ENCODE measurements at regions not wholly inside any gene's neighbourhood (a gene's known extent, or its start where the extent isn't known, plus 50 kb on each side); places are given as distances from the start of the nearest gene placed in this dataset.

- no peak for DNase-seq
- in situ Hi-C loops (cut with MboI; ENCODE audit: low pct_unique_long_range_greater_than_20kb, low sequenced_read_pairs) = no loop called here
These were observed 183.9 kb upstream of the NFIA start for GRCh38 chr1:60898413-60898812.

- in situ Hi-C loops (cut with MboI; ENCODE audit: low pct_unique_long_range_greater_than_20kb, low sequenced_read_pairs) = no loop called here
- DNase-seq = no peak
These were observed 185.5 kb upstream of the NFIA start for GRCh38 chr1:60896701-60897363.

GRCh38 chr1:60895701-60896100, 186.7 kb upstream of the NFIA start:
- in situ Hi-C loops (cut with MboI; ENCODE audit: low pct_unique_long_range_greater_than_20kb, low sequenced_read_pairs) = no loop called here
- DNase-seq = no peak

- in situ Hi-C loops (cut with MboI; ENCODE audit: low pct_unique_long_range_greater_than_20kb, low sequenced_read_pairs) = no loop called here
- DNase-seq = no peak
These were observed 187.1 kb upstream of the NFIA start for GRCh38 chr1:60895252-60895651.

- no peak for DNase-seq
- in situ Hi-C loops (cut with MboI; ENCODE audit: low pct_unique_long_range_greater_than_20kb, low sequenced_read_pairs) = no loop called here
These were observed 187.6 kb upstream of the NFIA start for GRCh38 chr1:60894741-60895140.

GRCh38 chr1:60894130-60894529, 188.2 kb upstream of the NFIA start:
- DNase-seq = no peak
- in situ Hi-C loops (cut with MboI; ENCODE audit: low pct_unique_long_range_greater_than_20kb, low sequenced_read_pairs) = no loop called here

- no peak for DNase-seq
- in situ Hi-C loops (cut with MboI; ENCODE audit: low pct_unique_long_range_greater_than_20kb, low sequenced_read_pairs) = no loop called here
These were observed 189.0 kb upstream of the NFIA start for GRCh38 chr1:60893136-60893930.

GRCh38 chr1:60891765-60892164, 190.6 kb upstream of the NFIA start:
- in situ Hi-C loops (cut with MboI; ENCODE audit: low pct_unique_long_range_greater_than_20kb, low sequenced_read_pairs) = no loop called here
- no peak for DNase-seq

GRCh38 chr1:60891281-60891680, 191.1 kb upstream of the NFIA start:
- DNase-seq = no peak
- in situ Hi-C loops (cut with MboI; ENCODE audit: low pct_unique_long_range_greater_than_20kb, low sequenced_read_pairs) = no loop called here

GRCh38 chr1:60890664-60891063, 191.7 kb upstream of the NFIA start:
- in situ Hi-C loops (cut with MboI; ENCODE audit: low pct_unique_long_range_greater_than_20kb, low sequenced_read_pairs) = no loop called here
- DNase-seq = no peak

- in situ Hi-C loops (cut with MboI; ENCODE audit: low pct_unique_long_range_greater_than_20kb, low sequenced_read_pairs) = no loop called here
- DNase-seq = no peak
These were observed 192.7 kb upstream of the NFIA start for GRCh38 chr1:60889709-60890108.

GRCh38 chr1:60888126-60888525, 194.2 kb upstream of the NFIA start:
- in situ Hi-C loops (cut with MboI; ENCODE audit: low pct_unique_long_range_greater_than_20kb, low sequenced_read_pairs) = no loop called here
- DNase-seq = no peak

- in situ Hi-C loops (cut with MboI; ENCODE audit: low pct_unique_long_range_greater_than_20kb, low sequenced_read_pairs) = no loop called here
- no peak for DNase-seq
These were observed 195.5 kb upstream of the NFIA start for GRCh38 chr1:60886793-60887331.

GRCh38 chr1:60886090-60886489, 196.3 kb upstream of the NFIA start:
- no peak for DNase-seq

GRCh38 chr1:60880202-60880601, 202.2 kb upstream of the NFIA start:
- no peak for DNase-seq
- in situ Hi-C loops (cut with MboI; ENCODE audit: low pct_unique_long_range_greater_than_20kb, low sequenced_read_pairs) = no loop called here

More at GRCh38 chr1:60886090-60886489, 196.3 kb upstream of the NFIA start:
- in situ Hi-C loops (cut with MboI; ENCODE audit: low pct_unique_long_range_greater_than_20kb, low sequenced_read_pairs) = no loop called here

- in situ Hi-C loops (cut with MboI; ENCODE audit: low pct_unique_long_range_greater_than_20kb, low sequenced_read_pairs) = no loop called here
- DNase-seq = no peak
These were observed 204.0 kb upstream of the NFIA start for GRCh38 chr1:60878323-60878722.

- in situ Hi-C loops (cut with MboI; ENCODE audit: low pct_unique_long_range_greater_than_20kb, low sequenced_read_pairs) = no loop called here
- no peak for DNase-seq
These were observed 205.0 kb upstream of the NFIA start for GRCh38 chr1:60877376-60877775.

GRCh38 chr1:60876952-60877351, 205.4 kb upstream of the NFIA start:
- no peak for DNase-seq
- in situ Hi-C loops (cut with MboI; ENCODE audit: low pct_unique_long_range_greater_than_20kb, low sequenced_read_pairs) = no loop called here

GRCh38 chr1:60875138-60875537, 207.2 kb upstream of the NFIA start:
- DNase-seq = no peak

GRCh38 chr1:60874718-60875117, 207.6 kb upstream of the NFIA start:
- DNase-seq = no peak
- in situ Hi-C loops (cut with MboI; ENCODE audit: low pct_unique_long_range_greater_than_20kb, low sequenced_read_pairs) = no loop called here

More at GRCh38 chr1:60875138-60875537, 207.2 kb upstream of the NFIA start:
- in situ Hi-C loops (cut with MboI; ENCODE audit: low pct_unique_long_range_greater_than_20kb, low sequenced_read_pairs) = no loop called here

Data from KBM-7 (cell line).